ENCODE measurements at regions not wholly inside any gene's neighbourhood (a gene's known extent, or its start where the extent isn't known, plus 50 kb on each side); places are given as distances from the start of the nearest gene placed in this dataset.
"Not testable (repeated sequence)": the region's sequence is repeated elsewhere in the genome, so short reads cannot be mapped to it uniquely, and the experiment has no call there.

DNA sequence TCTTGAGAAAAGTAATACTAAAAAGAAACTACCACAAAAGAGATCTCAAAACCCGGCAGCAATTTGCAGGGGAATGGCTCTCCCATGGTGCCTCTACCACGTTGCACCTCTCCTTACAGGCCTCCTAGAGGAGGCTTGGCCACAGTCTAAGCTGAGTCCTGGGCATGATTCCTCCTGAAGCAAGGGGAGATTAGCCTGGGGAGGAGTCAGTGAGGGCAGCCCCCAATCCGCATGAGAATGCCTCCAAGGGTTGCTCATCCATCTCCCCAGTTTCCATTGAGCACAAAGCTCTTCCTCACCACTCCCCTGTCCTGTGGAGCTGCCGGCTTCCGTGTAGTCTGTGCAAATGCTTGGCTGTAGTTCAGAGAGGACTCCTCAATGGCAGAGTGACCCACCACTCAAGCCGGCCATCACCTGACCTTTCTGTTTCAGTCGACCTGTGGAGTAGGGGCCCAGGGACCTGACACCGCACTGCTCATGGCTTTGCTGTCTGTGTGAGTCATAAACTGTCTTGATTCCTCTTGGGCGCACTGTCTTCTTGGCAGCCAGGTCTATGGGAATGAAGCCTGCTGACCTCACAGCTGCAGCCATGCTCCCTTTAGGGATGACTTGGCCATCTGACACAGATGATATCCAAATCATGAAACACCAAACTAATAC is 224.2 kb upstream of the SGCG start:
- TF ChIP-seq, protein P1, sequence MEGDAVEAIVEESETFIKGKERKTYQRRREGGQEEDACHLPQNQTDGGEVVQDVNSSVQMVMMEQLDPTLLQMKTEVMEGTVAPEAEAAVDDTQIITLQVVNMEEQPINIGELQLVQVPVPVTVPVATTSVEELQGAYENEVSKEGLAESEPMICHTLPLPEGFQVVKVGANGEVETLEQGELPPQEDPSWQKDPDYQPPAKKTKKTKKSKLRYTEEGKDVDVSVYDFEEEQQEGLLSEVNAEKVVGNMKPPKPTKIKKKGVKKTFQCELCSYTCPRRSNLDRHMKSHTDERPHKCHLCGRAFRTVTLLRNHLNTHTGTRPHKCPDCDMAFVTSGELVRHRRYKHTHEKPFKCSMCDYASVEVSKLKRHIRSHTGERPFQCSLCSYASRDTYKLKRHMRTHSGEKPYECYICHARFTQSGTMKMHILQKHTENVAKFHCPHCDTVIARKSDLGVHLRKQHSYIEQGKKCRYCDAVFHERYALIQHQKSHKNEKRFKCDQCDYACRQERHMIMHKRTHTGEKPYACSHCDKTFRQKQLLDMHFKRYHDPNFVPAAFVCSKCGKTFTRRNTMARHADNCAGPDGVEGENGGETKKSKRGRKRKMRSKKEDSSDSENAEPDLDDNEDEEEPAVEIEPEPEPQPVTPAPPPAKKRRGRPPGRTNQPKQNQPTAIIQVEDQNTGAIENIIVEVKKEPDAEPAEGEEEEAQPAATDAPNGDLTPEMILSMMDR (IDR thresholded peaks at IDR 0.05), result not testable (repeated sequence)
- TF ChIP-seq POLR2A (IDR thresholded peaks at IDR 0.05), result not testable (repeated sequence)

Data from lower leg skin (tissue), 3 donors.